H1 (cell line): ENCODE measurements at regions not wholly inside any gene's neighbourhood (a gene's known extent, or its start where the extent isn't known, plus 50 kb on each side); places are given as distances from the start of the nearest gene placed in this dataset.

ENCODE experiments used
- CEBPB ChIP-seq: IDR thresholded peaks from 2 replicates; pipeline ENCODE4 v1.6.1; 2012; ENCODE audit warnings: low read depth, low read length
- CHD1 ChIP-seq: IDR thresholded peaks from 2 replicates; pipeline ENCODE4 v1.6.1; 2012; ENCODE audit warnings: low read depth, low read length, improper control_type of control experiment
- CREB1 ChIP-seq: IDR thresholded peaks from 2 replicates; pipeline ENCODE4 v1.6.1; 2012; ENCODE audit warnings: inconsistent platforms
- EP300 ChIP-seq, 2 experiments: IDR thresholded peaks; 1 replicate in 1 of 2; 2 replicates in 1 of 2; pipeline ENCODE4 v1.6.1; 2011 to 2012; ENCODE audit warnings: low read depth in 2 of 2, low read length in 2 of 2, mild to moderate bottlenecking in 2 of 2, borderline replicate concordance in 1 of 2, inconsistent platforms in 1 of 2, moderate library complexity in 1 of 2
- EZH2 ChIP-seq: fragments of 200-600 bp; sonication (generic); IDR thresholded peaks from 2 replicates; pipeline ENCODE4 v1.7.1; 2012; ENCODE audit warnings: low read depth, mild to moderate bottlenecking, moderate library complexity, low read length, inconsistent platforms; ENCODE audit not compliant: severe bottlenecking
- HDAC6 ChIP-seq: IDR thresholded peaks from one replicate; pipeline ENCODE4 v1.7.1; 2012; ENCODE audit warnings: low read depth, mild to moderate bottlenecking, inconsistent platforms, low read length, moderate library complexity
- NRF1 ChIP-seq: IDR thresholded peaks from 2 replicates; pipeline ENCODE4 v1.6.1; 2011; ENCODE audit warnings: mild to moderate bottlenecking, low read depth, low read length, improper control_type of control experiment
- POLR2A ChIP-seq, 2 experiments: IDR thresholded peaks; 1 replicate in 1 of 2; 2 replicates in 1 of 2; pipeline ENCODE4 v1.6.1; 2011; ENCODE audit warnings: low read depth in 2 of 2, low read length in 2 of 2, mild to moderate bottlenecking in 2 of 2; ENCODE audit errors: control extremely low read depth in 1 of 2
- RNF2 ChIP-seq: fragments of 200-900, 300-1000 bp; sonication (generic); IDR thresholded peaks from 2 replicates; pipeline ENCODE4 v1.7.1; 2016; ENCODE audit warnings: borderline replicate concordance, low read depth, mild to moderate bottlenecking, antibody characterized with exemption, low read length; ENCODE audit not compliant: poor library complexity, severe bottlenecking; ENCODE audit errors: missing control alignments
- TAF1 ChIP-seq: IDR thresholded peaks from 2 replicates; pipeline ENCODE4 v1.6.1; 2011; ENCODE audit warnings: mild to moderate bottlenecking, low read depth, low read length
- TBP ChIP-seq: IDR thresholded peaks from 2 replicates; pipeline ENCODE4 v1.6.1; 2011; ENCODE audit warnings: low read depth, low read length, improper control_type of control experiment
- TCF12 ChIP-seq: IDR thresholded peaks from 2 replicates; pipeline ENCODE4 v1.6.1; 2011; ENCODE audit warnings: low read depth, mild to moderate bottlenecking, low read length
- TF ChIP-seq, protein P1 (sequence below), 3 experiments: IDR thresholded peaks; 1 replicate in 2 of 3; 2 replicates in 1 of 3; pipeline versions ENCODE4 v1.5.1 to v1.6.1; 2011; ENCODE audit warnings: low read length in 3 of 3, mild to moderate bottlenecking in 3 of 3, inconsistent platforms in 2 of 3, low read depth in 1 of 3, moderate library complexity in 1 of 3; ENCODE audit not compliant: insufficient read depth in 1 of 3; ENCODE audit errors: control extremely low read depth in 1 of 3
- TF ChIP-seq, protein P2 (sequence below): IDR thresholded peaks from 2 replicates; pipeline ENCODE4 v1.6.1; 2011; ENCODE audit warnings: low read length, improper control_type of control experiment

DNA sequence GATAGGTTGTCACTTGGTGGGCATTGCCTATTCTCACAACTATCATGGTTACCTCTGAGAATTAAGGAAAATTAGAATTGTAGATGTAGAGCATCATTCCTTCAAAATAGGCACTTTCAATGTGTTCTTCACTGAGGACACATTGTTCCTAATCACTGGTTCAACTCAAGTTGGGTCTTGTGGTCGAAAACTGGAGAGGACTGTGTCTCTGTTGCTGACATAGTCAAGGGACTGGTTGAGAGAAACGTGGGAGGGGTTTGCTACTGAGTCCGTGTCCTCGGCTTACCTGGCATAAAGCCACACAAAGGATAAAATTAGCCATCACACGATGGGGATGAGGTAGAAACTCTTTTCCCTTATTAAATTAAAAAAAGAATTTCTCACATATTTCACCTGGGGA is 205.9 kb upstream of the CD180 start:
- no peak for TF ChIP-seq HDAC6
- TF ChIP-seq CEBPB: no peak
- TF ChIP-seq CHD1: no peak
- TF ChIP-seq TAF1: no peak
- TF ChIP-seq, protein P1, sequence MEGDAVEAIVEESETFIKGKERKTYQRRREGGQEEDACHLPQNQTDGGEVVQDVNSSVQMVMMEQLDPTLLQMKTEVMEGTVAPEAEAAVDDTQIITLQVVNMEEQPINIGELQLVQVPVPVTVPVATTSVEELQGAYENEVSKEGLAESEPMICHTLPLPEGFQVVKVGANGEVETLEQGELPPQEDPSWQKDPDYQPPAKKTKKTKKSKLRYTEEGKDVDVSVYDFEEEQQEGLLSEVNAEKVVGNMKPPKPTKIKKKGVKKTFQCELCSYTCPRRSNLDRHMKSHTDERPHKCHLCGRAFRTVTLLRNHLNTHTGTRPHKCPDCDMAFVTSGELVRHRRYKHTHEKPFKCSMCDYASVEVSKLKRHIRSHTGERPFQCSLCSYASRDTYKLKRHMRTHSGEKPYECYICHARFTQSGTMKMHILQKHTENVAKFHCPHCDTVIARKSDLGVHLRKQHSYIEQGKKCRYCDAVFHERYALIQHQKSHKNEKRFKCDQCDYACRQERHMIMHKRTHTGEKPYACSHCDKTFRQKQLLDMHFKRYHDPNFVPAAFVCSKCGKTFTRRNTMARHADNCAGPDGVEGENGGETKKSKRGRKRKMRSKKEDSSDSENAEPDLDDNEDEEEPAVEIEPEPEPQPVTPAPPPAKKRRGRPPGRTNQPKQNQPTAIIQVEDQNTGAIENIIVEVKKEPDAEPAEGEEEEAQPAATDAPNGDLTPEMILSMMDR (IDR thresholded peaks at IDR 0.05; ENCODE audit: control extremely low read depth in 1 of 3, insufficient read depth in 1 of 3, low read depth in 1 of 3, low read length in 3 of 3): no peak
- TF ChIP-seq POLR2A (IDR thresholded peaks at IDR 0.05; ENCODE audit: control extremely low read depth in 1 of 2, low read depth in 2 of 2, low read length in 2 of 2): no peak
- TF ChIP-seq TBP: no peak
- TF ChIP-seq, protein P2, sequence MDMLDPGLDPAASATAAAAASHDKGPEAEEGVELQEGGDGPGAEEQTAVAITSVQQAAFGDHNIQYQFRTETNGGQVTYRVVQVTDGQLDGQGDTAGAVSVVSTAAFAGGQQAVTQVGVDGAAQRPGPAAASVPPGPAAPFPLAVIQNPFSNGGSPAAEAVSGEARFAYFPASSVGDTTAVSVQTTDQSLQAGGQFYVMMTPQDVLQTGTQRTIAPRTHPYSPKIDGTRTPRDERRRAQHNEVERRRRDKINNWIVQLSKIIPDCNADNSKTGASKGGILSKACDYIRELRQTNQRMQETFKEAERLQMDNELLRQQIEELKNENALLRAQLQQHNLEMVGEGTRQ: no peak
- no peak for TF ChIP-seq EZH2
- TF ChIP-seq TCF12: no peak
- no peak for TF ChIP-seq NRF1
- TF ChIP-seq EP300 (IDR thresholded peaks at IDR 0.05; ENCODE audit: borderline replicate concordance in 1 of 2, low read depth in 2 of 2, low read length in 2 of 2): no peak
- no peak for TF ChIP-seq RNF2
- TF ChIP-seq CREB1: no peak
